Ascending aorta (tissue), 2 donors: ENCODE measurements at regions not wholly inside any gene's neighbourhood (a gene's known extent, or its start where the extent isn't known, plus 50 kb on each side); places are given as distances from the start of the nearest gene placed in this dataset.

Experiments
- DNase-seq, 2 donors: peaks; one replicate each; pipeline ENCODE4 v3.0.0-alpha.2; 2019; ENCODE audit warnings: low spot score in 2 of 2
- H3K27ac ChIP-seq, 2 donors: fragments of 200-600 bp; sonication (generic); one replicate each; pipeline ENCODE4 v1.5.1; 2016 to 2017; ENCODE audit warnings: mild to moderate bottlenecking in 1 of 2
- H3K27me3 ChIP-seq: fragments of 200-600 bp; sonication (generic); one replicate; pipeline ENCODE4 v1.5.1; 2017
- H3K36me3 ChIP-seq, 2 donors: fragments of 200-600 bp; sonication (generic); one replicate each; pipeline ENCODE4 v1.5.1; 2016
- H3K4me1 ChIP-seq, 2 donors: fragments of 200-600 bp; sonication (generic); one replicate each; pipeline ENCODE4 v1.5.1; 2016 to 2017; ENCODE audit warnings: mild to moderate bottlenecking in 1 of 2
- H3K4me3 ChIP-seq, 2 donors: fragments of 200-600 bp; sonication (generic); one replicate each; pipeline ENCODE4 v1.5.1; 2016 to 2017; ENCODE audit warnings: mild to moderate bottlenecking in 1 of 2
- H3K9me3 ChIP-seq, 2 donors: fragments of 200-600 bp; sonication (generic); one replicate each; pipeline ENCODE4 v1.5.1; 2016
- intact Hi-C: fragments of 100-400 bp; cut with DNase I; formaldehyde crosslinking; loops from one replicate; pipeline ENCODE4 v1.15.1; 2023
- TF ChIP-seq, protein P1 (sequence below), 3 experiments: fragments of 200-600 bp in 2 of 3; fragments of 450-650 bp in 1 of 3; sonication (generic) in 2 of 3; IDR thresholded peaks; one replicate each; pipeline ENCODE4 v1.5.1; 2016 to 2019; ENCODE audit warnings: antibody characterized with exemption in 3 of 3, mild to moderate bottlenecking in 1 of 3, moderate library complexity in 1 of 3

DNA sequence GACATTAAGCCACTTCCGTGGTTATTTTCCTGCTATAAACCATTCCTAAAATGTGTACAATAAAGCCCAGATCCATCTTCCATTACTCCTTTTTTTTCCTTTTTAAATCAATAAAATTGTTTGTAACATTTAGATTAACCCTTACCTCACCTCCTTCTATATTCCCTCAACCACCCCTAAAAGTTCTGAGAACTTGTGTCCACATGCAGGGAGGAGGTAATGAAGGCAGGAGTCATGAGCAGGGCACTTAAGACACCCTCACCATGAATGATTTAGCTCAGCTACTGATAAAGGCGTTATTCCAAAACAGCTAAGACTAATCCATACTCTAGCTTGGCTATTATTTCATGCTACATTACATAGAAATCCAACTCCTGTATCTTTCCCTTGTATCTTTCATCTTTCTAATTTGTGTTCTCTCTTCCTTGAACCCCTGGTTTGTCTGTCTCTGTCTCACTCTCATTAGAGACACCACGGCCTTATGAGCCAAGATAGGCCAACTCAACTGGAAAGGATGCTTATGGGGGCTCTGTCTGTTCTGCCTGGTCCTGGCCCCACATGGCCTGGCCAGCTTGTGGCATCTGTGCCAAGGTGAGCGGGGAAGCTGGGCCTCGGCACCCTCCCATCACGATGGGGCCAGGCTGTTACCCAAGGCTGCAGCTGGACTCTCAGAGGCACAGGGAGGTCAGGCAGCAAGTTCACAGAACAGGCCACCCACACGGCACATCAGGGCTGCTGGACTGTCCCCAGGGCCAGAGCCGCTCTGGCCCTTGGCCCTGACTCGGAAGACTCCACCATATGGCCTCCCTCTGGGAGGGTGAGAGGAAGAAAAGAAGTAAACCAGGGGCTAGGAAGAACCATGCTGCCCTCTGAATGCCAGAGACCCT lies 294.4 kb downstream of the SOX9 start:
- Histone ChIP-seq H3K4me3 (no peak overlapping the region), H3K4me1 (no peaks in the 10 kb centered on the region), H3K36me3 (no peaks in the 10 kb centered on the region), H3K9me3 (peaks cover 0 to 11% of the 10 kb centered on the region in 2 donors), H3K27ac (no peak overlapping the region), H3K27me3 (no peaks in the 10 kb centered on the region)
- no peak for DNase-seq
- intact Hi-C loops, result no loop called here
- TF ChIP-seq, protein P1, sequence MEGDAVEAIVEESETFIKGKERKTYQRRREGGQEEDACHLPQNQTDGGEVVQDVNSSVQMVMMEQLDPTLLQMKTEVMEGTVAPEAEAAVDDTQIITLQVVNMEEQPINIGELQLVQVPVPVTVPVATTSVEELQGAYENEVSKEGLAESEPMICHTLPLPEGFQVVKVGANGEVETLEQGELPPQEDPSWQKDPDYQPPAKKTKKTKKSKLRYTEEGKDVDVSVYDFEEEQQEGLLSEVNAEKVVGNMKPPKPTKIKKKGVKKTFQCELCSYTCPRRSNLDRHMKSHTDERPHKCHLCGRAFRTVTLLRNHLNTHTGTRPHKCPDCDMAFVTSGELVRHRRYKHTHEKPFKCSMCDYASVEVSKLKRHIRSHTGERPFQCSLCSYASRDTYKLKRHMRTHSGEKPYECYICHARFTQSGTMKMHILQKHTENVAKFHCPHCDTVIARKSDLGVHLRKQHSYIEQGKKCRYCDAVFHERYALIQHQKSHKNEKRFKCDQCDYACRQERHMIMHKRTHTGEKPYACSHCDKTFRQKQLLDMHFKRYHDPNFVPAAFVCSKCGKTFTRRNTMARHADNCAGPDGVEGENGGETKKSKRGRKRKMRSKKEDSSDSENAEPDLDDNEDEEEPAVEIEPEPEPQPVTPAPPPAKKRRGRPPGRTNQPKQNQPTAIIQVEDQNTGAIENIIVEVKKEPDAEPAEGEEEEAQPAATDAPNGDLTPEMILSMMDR (IDR thresholded peaks at IDR 0.05), result no peak

GRCh38 chr17:72416054-72416675 lies 295.3 kb downstream of the SOX9 start:
- Histone ChIP-seq H3K9me3 (peaks cover 0 to 11% of the 10 kb centered on the region in 2 donors), H3K4me1 (no peaks in the 10 kb centered on the region), H3K36me3 (no peaks in the 10 kb centered on the region), H3K4me3 (no peak overlapping the region), H3K27ac (no peak overlapping the region), H3K27me3 (no peaks in the 10 kb centered on the region)
- TF ChIP-seq, protein P1 (IDR thresholded peaks at IDR 0.05), result no peak
- intact Hi-C loops, result no loop called here
- DNase-seq, result no peak

GRCh38 chr17:72416905-72417304 lies 296.1 kb downstream of the SOX9 start:
- no peaks in the 10 kb centered on the region for H3K4me1 ChIP-seq
- TF ChIP-seq, protein P1 (IDR thresholded peaks at IDR 0.05), result no peak
- intact Hi-C loops, result no loop called here

GRCh38 chr17:72417627-72418026 lies 296.8 kb downstream of the SOX9 start:
- TF ChIP-seq, protein P1 (IDR thresholded peaks at IDR 0.05), result no peak
- Histone ChIP-seq H3K36me3 (no peaks in the 10 kb centered on the region), H3K4me3 (no peak overlapping the region), H3K27ac (no peak overlapping the region), H3K9me3 (peaks cover 0 to 11% of the 10 kb centered on the region in 2 donors), H3K27me3 (no peaks in the 10 kb centered on the region), H3K4me1 (no peaks in the 10 kb centered on the region)
- DNase-seq, result no peak
- intact Hi-C loops, result no loop called here

More at GRCh38 chr17:72416905-72417304, 296.1 kb downstream of the SOX9 start:
- DNase-seq, result no peak
- H3K27me3 ChIP-seq, result no peaks in the 10 kb centered on the region
- no peak overlapping the region for H3K27ac ChIP-seq
- H3K36me3 ChIP-seq, result no peaks in the 10 kb centered on the region
- H3K9me3 ChIP-seq, result peaks cover 0 to 11% of the 10 kb centered on the region in 2 donors
- H3K4me3 ChIP-seq, result no peak overlapping the region

GRCh38 chr17:72419866-72420774 lies 299.3 kb downstream of the SOX9 start:
- Histone ChIP-seq H3K4me1 (no peaks in the 10 kb centered on the region), H3K27ac (no peak overlapping the region), H3K27me3 (no peaks in the 10 kb centered on the region), H3K9me3 (peaks cover 0 to 11% of the 10 kb centered on the region in 2 donors), H3K4me3 (no peak overlapping the region), H3K36me3 (no peaks in the 10 kb centered on the region)
- intact Hi-C loops, result no loop called here
- no peak for DNase-seq
- TF ChIP-seq, protein P1 (IDR thresholded peaks at IDR 0.05), result no peak
